CD14-positive monocyte (primary cell): ENCODE measurements at regions not wholly inside any gene's neighbourhood (a gene's known extent, or its start where the extent isn't known, plus 50 kb on each side); places are given as distances from the start of the nearest gene placed in this dataset.

Source experiments
- DNase-seq, 3 donors: peaks; one replicate each; pipeline ENCODE4 v3.0.0-alpha.2; 2011 to 2022
- H2AFZ ChIP-seq: 2 replicates; pipeline ENCODE4 v1.6.0; 2012; ENCODE audit warnings: mild to moderate bottlenecking, low read depth, low read length, inconsistent platforms; ENCODE audit not compliant: insufficient read depth, poor library complexity, severe bottlenecking
- H3K27ac ChIP-seq, 2 donors: 1 replicate in 1 of 2; 2 replicates in 1 of 2; pipeline ENCODE4 v1.5.1; 2012 to 2013; ENCODE audit warnings: low read length in 2 of 2, control low read depth in 1 of 2, inconsistent platforms in 1 of 2, low read depth in 1 of 2, mild to moderate bottlenecking in 1 of 2
- H3K27me3 ChIP-seq, 2 donors: one replicate each; pipeline versions ENCODE4 v1.6.0 to v1.6.1; 2011 to 2013; ENCODE audit warnings: low read length in 2 of 2; ENCODE audit not compliant: control insufficient read depth in 2 of 2, insufficient read depth in 2 of 2
- H3K36me3 ChIP-seq, 2 donors: replicated peaks in 1 of 2; 1 replicate in 1 of 2; 2 replicates in 1 of 2; pipeline versions ENCODE4 v1.5.1 to v1.6.1; 2012 to 2013; ENCODE audit warnings: low read length in 2 of 2, control low read depth in 1 of 2, inconsistent platforms in 1 of 2, mild to moderate bottlenecking in 1 of 2; ENCODE audit not compliant: insufficient read depth in 2 of 2, control insufficient read depth in 1 of 2
- H3K4me1 ChIP-seq, 2 donors: 1 replicate in 1 of 2; 2 replicates in 1 of 2; pipeline versions ENCODE4 v1.5.1 to v1.6.1; 2012 to 2013; ENCODE audit warnings: low read length in 2 of 2, control low read depth in 1 of 2, inconsistent platforms in 1 of 2, mild to moderate bottlenecking in 1 of 2, moderate library complexity in 1 of 2; ENCODE audit not compliant: insufficient read depth in 2 of 2, control insufficient read depth in 1 of 2
- H3K4me2 ChIP-seq: replicated peaks from 2 replicates; pipeline ENCODE3; 2012; ENCODE audit warnings: low read length, moderate library complexity, mild to moderate bottlenecking; ENCODE audit not compliant: poor library complexity, severe bottlenecking; ENCODE audit errors: extremely low read depth
- H3K4me3 ChIP-seq, 3 experiments: fragments of 200-600 bp in 1 of 3; sonication (generic) in 1 of 3; replicated peaks in 1 of 3; 1 replicate in 2 of 3; 2 replicates in 1 of 3; pipeline ENCODE4 v1.5.1; 2011 to 2013; ENCODE audit warnings: low read length in 3 of 3, mild to moderate bottlenecking in 3 of 3, control low read depth in 2 of 3, low read depth in 2 of 3, inconsistent platforms in 1 of 3, moderate library complexity in 1 of 3
- H3K79me2 ChIP-seq: 2 replicates; pipeline ENCODE4 v1.6.0; 2012; ENCODE audit warnings: mild to moderate bottlenecking, control low read depth, inconsistent platforms, low read length, moderate library complexity; ENCODE audit not compliant: insufficient read depth
- H3K9ac ChIP-seq: 2 replicates; pipeline ENCODE4 v1.6.0; 2017; ENCODE audit warnings: low read length, mild to moderate bottlenecking; ENCODE audit not compliant: insufficient read depth, poor library complexity, severe bottlenecking
- H3K9me3 ChIP-seq, 2 donors: replicated peaks in 1 of 2; 1 replicate in 1 of 2; 2 replicates in 1 of 2; pipeline versions ENCODE4 v1.5.1 to v1.6.1; 2012 to 2013; ENCODE audit warnings: low read length in 2 of 2, control low read depth in 1 of 2; ENCODE audit not compliant: control insufficient read depth in 1 of 2, insufficient read depth in 1 of 2
- H4K20me1 ChIP-seq: 2 replicates; pipeline ENCODE4 v1.6.0; 2012; ENCODE audit warnings: mild to moderate bottlenecking, low read length, control low read depth, moderate library complexity; ENCODE audit not compliant: insufficient read depth
- H3K27ac Mint-ChIP-seq, 7 donors: one replicate each; pipeline ENCODE4 v1.8.0; 2020; ENCODE audit warnings: mild to moderate bottlenecking in 7 of 7, mixed read lengths in 7 of 7, moderate library complexity in 6 of 7, inconsistent platforms in 2 of 7
- H3K27me3 Mint-ChIP-seq, 3 donors: one replicate each; pipeline ENCODE4 v1.8.0; 2021 to 2022; ENCODE audit warnings: low read depth in 3 of 3, mild to moderate bottlenecking in 3 of 3, mixed read lengths in 3 of 3, moderate library complexity in 3 of 3, inconsistent platforms in 1 of 3
- H3K36me3 Mint-ChIP-seq, 2 donors: one replicate each; pipeline ENCODE4 v1.8.0; 2020; ENCODE audit warnings: mixed read lengths in 2 of 2, inconsistent platforms in 1 of 2, mild to moderate bottlenecking in 1 of 2
- H3K4me1 Mint-ChIP-seq: one replicate; pipeline ENCODE4 v1.8.0; 2020; ENCODE audit warnings: mild to moderate bottlenecking, mixed read lengths
- H3K4me3 Mint-ChIP-seq, 2 donors: one replicate each; pipeline ENCODE4 v1.8.0; 2020; ENCODE audit warnings: mild to moderate bottlenecking in 2 of 2, mixed read lengths in 2 of 2, moderate library complexity in 1 of 2
- H3K9me3 Mint-ChIP-seq, 7 donors: one replicate each; pipeline ENCODE4 v1.8.0; 2020 to 2022; ENCODE audit warnings: mixed read lengths in 7 of 7, mild to moderate bottlenecking in 6 of 7, moderate library complexity in 6 of 7, inconsistent platforms in 2 of 7
- WGBS: methylation state at CpG from one replicate; pipeline ENCODE4 v1.1.5; 2013; ENCODE audit warnings: missing lambda C conversion rate; ENCODE audit not compliant: insufficient coverage; 5-methylcytosine and 5-hydroxymethylcytosine counted together
- intact Hi-C, 2 donors: fragments of 100-400 bp; cut with micrococcal nuclease; formaldehyde crosslinking; loops; one replicate each; pipeline versions ENCODE4 v1.15.0 to v1.15.1; 2023
- TF ChIP-seq, protein P1 (sequence below): fragments of 200-600 bp; IDR thresholded peaks from one replicate; pipeline ENCODE4 v1.8.0; 2022; ENCODE audit warnings: antibody characterized with exemption, mild to moderate bottlenecking

GRCh38 chr12:126312457-126312856, 1247.2 kb downstream of the AACS start:
- no peak for DNase-seq
- Mint-ChIP-seq H3K4me3 (no peak overlapping the region), H3K4me1 (no peaks in the 10 kb centered on the region), H3K9me3 (peaks cover 0 to 17% (median 2%) of the 10 kb centered on the region in 7 donors), H3K27ac (no peak overlapping the region), H3K27me3 (no peaks in the 10 kb centered on the region), H3K36me3 (no peaks in the 10 kb centered on the region)
- 92% methylated on average over 2 of the region's 3 CpGs for WGBS
- Histone ChIP-seq H2AFZ (no peak overlapping the region), H3K9me3 (peaks cover 4 to 6% of the 10 kb centered on the region in 2 donors), H3K27me3 (no peaks in the 10 kb centered on the region), H3K4me1 (no peaks in the 10 kb centered on the region), H3K4me2 (no peak overlapping the region), H3K79me2 (no peaks in the 10 kb centered on the region), H4K20me1 (no peaks in the 10 kb centered on the region), H3K4me3 (no peak overlapping the region), H3K36me3 (no peaks in the 10 kb centered on the region), H3K9ac (no peak overlapping the region), H3K27ac (no peak overlapping the region)
- intact Hi-C loops = no loop called here
- TF ChIP-seq, protein P1, sequence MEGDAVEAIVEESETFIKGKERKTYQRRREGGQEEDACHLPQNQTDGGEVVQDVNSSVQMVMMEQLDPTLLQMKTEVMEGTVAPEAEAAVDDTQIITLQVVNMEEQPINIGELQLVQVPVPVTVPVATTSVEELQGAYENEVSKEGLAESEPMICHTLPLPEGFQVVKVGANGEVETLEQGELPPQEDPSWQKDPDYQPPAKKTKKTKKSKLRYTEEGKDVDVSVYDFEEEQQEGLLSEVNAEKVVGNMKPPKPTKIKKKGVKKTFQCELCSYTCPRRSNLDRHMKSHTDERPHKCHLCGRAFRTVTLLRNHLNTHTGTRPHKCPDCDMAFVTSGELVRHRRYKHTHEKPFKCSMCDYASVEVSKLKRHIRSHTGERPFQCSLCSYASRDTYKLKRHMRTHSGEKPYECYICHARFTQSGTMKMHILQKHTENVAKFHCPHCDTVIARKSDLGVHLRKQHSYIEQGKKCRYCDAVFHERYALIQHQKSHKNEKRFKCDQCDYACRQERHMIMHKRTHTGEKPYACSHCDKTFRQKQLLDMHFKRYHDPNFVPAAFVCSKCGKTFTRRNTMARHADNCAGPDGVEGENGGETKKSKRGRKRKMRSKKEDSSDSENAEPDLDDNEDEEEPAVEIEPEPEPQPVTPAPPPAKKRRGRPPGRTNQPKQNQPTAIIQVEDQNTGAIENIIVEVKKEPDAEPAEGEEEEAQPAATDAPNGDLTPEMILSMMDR = no peak

DNA sequence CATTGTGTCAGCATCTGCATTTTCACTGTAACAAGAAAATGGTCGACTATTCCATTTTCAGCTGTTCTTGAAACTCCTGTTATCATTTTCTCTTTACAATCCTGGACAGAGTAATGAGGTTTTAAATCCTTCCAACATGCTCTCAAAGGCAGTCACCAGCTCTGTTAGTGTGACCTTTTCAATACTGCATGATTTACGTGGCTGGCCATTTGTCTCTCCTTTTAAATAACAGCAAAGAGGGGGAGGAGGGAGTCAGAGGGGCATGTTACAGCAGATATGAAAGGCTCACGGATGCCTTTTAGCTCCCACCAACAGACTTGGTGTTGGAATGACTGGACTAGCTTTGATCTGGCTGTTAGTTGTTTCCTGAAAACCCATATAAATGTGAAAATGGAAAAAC, 1251.2 kb downstream of the AACS start:
- TF ChIP-seq, protein P1 = no peak
- peaks cover 0 to 3% (median 0%) of the 10 kb centered on the region in 7 donors for H3K9me3 Mint-ChIP-seq
- H3K36me3 ChIP-seq = no peaks in the 10 kb centered on the region
- no peaks in the 10 kb centered on the region for H3K27me3 ChIP-seq
- no peak overlapping the region for H3K4me3 Mint-ChIP-seq
- no peak overlapping the region for H3K27ac Mint-ChIP-seq
- no peak overlapping the region for H3K27ac ChIP-seq
- intact Hi-C loops = no loop called here
- no peak overlapping the region for H3K4me2 ChIP-seq
- H3K36me3 Mint-ChIP-seq = no peaks in the 10 kb centered on the region
- no peak overlapping the region for H2AFZ ChIP-seq
- no peaks in the 10 kb centered on the region for H3K79me2 ChIP-seq
- no peak overlapping the region for H3K4me3 ChIP-seq
- no CpG with 5 or more reads among the region's 3 CpGs for WGBS
- H3K9me3 ChIP-seq = peaks cover 0 to 4% of the 10 kb centered on the region in 2 donors
- DNase-seq = no peak
- no peak overlapping the region for H3K9ac ChIP-seq
- peaks cover 0 to 1% (median 0%) of the 10 kb centered on the region in 3 donors for H3K27me3 Mint-ChIP-seq
- H3K4me1 Mint-ChIP-seq = no peaks in the 10 kb centered on the region
- H3K4me1 ChIP-seq = no peaks in the 10 kb centered on the region
- no peaks in the 10 kb centered on the region for H4K20me1 ChIP-seq
